ENCODE measurements at regions not wholly inside any gene's neighbourhood (a gene's known extent, or its start where the extent isn't known, plus 50 kb on each side); places are given as distances from the start of the nearest gene placed in this dataset.

DNA sequence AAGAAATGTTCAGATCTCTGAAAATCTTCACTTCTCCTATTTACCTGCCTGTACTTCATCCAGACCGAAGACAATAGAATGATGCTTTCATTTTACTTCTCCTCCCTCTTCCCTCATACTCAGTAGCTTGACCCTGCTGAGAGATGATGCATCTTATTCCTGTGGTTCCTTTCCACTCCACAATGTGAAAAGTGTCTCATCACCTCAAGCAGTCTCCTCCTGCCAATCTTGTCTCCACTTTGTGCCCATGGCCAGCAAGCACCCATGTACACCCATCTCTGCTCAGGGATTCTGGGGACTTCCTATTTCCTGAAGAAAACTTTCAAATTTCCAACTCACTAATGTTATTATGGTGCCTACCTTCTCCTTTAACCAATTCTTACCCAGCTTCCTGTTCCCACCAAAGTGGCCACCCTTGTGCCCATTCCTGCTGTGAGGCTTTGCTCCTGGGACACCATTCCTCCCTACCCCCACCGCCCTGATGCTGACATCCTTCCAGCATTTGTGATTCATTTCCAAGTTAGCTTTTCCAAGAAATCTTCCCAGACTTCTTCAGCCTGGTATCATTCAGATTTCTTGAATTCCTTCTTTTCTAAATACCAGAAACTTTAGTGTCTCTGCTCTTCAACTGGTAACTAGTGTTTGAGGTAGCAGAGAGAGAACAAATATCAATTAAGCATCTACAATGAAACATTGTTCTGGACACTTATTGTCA lies 212.5 kb downstream of the POSTN start:
- TF ChIP-seq JUND (IDR thresholded peaks at IDR 0.05; ENCODE audit: low read depth), result no peak
- in situ Hi-C loops (cut with HindIII; ENCODE audit: low pct_unique_long_range_greater_than_20kb, low sequenced_read_pairs), result no loop called here
- DNase-seq (ENCODE audit: low read depth in 1 of 2, low spot score in 1 of 2), result no peak

DNA sequence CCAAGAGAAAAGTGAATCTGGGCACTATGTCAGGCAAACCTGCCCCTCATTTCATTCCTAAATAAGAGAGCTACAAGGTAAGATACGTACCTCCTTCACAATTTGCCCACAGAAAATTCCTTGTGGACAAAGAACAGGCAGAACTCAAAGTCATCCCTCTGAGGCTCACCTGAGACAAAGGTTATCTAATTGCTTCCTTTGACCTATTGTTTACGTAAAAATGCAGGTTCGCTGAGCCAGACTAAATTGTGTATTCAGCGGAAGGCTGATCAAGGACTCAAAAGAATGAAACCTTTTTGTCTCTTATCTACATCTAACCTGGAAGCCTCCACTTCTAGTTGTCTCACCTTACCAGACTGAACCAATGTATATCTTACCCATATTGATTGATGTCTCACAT lies 213.3 kb downstream of the POSTN start:
- no peak for TF ChIP-seq JUND (IDR thresholded peaks at IDR 0.05; ENCODE audit: low read depth)
- in situ Hi-C loops (cut with HindIII; ENCODE audit: low pct_unique_long_range_greater_than_20kb, low sequenced_read_pairs), result no loop called here
- DNase-seq (ENCODE audit: low read depth in 1 of 2, low spot score in 1 of 2), result no peak

DNA sequence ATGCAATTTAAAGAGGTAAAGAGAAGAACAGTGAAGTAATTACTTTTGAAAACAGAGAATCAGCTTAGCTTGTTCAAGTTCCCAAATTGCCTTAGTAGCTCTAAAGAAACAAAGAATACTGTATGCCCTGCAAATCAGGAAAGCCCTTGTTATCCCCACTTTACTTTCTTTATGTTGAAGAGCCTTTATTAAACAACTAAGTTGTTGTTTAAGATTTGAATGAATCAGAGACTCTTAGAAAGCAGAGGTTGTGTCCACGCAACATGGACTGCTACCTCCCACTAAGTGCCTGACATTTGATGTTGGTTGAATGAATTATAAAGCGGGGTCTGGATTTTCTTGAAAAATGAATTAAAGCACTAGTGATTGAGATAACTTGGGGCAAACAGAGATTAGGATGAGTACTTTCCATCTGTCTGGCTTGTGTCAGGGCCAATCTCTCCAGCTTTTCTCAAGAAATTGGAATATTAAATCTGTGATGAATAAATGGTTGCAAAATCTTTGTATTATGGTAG lies 214.7 kb downstream of the POSTN start:
- in situ Hi-C loops (cut with HindIII; ENCODE audit: low pct_unique_long_range_greater_than_20kb, low sequenced_read_pairs), result no loop called here
- no peak for TF ChIP-seq JUND (IDR thresholded peaks at IDR 0.05; ENCODE audit: low read depth)
- no peak for DNase-seq (ENCODE audit: low read depth in 1 of 2, low spot score in 1 of 2)

DNA sequence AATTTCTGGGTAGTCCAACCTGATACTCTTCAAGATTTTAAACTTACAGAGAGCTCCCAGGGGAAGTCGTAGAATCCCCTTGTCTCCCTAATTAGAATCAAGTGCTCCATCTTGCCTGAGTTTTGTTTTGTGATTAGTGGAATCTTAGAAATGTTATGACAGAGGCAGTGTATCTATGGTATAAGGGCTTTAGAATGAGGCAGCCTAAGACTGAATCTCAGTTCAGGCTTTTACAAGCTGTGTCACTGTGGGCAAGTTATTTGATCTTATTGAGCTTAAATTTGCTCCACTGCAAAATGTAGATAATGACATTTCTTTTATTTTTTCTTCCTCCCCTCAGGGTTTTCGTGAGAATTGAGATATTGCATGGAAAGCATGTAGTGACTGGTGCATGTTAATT lies 215.5 kb downstream of the POSTN start:
- DNase-seq (ENCODE audit: low read depth in 1 of 2, low spot score in 1 of 2), result no peak
- no peak for TF ChIP-seq JUND (IDR thresholded peaks at IDR 0.05; ENCODE audit: low read depth)
- in situ Hi-C loops (cut with HindIII; ENCODE audit: low pct_unique_long_range_greater_than_20kb, low sequenced_read_pairs), result no loop called here

DNA sequence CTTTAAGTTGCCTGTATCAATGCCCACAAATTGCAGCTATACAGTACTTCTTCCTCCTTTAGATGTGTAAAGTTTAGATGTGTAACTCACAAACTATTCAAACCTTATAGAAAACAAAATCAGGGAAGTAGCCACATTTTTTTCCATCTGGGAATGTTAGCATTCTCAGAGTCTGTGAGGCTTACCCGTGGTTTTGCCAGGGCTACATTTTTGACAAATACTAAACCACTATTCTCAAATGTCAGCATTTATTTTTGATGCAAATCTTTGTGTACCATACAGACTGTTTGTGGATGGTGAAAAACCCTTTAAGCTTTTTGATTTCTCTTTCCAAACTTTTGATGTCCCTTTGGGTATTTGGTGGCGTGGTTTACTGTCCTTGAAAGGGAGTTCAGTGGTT lies 216.4 kb downstream of the POSTN start:
- in situ Hi-C loops (cut with HindIII; ENCODE audit: low pct_unique_long_range_greater_than_20kb, low sequenced_read_pairs), result no loop called here
- DNase-seq (ENCODE audit: low read depth in 1 of 2, low spot score in 1 of 2), result no peak
- TF ChIP-seq JUND (IDR thresholded peaks at IDR 0.05; ENCODE audit: low read depth), result no peak

DNA sequence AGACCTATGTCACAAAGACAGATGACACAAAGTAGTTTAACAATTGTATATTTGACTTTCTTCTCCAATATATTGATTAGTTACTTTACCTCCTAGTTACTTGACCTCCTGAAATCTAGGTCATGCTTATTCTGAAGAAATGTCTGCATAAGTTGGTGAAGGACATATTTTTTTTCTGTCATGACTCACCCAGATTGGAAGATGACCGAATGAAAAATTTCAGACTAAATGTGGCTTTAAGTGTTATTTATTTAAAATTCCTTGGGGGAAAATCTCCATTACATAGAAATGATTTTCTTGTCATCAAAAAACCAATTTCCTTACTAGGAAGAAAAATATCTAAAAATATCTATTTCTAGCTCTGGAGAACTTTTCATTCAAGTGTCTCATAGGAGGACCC lies 217.1 kb downstream of the POSTN start:
- DNase-seq (ENCODE audit: low read depth in 1 of 2, low spot score in 1 of 2), result no peak
- TF ChIP-seq JUND (IDR thresholded peaks at IDR 0.05; ENCODE audit: low read depth), result no peak
- in situ Hi-C loops (cut with HindIII; ENCODE audit: low pct_unique_long_range_greater_than_20kb, low sequenced_read_pairs), result no loop called here

DNA sequence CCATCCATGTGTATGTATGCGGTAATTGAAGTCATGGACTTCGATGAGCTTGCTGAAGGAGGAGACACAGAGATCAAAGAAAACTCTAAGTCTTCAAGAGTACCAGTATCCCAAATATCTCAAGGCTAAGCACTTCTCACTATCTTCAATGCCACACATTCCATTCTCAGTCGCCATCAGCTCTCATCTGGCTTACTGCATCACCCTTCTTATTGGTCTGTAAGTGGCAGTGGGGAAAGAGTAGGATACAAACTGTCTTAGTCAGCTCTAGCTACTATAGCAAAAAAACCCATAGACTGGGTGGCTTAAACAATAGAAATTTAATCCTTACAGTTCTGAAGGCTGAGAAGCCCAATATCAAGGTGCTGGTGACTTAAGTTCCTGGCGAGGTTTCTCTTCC lies 218.7 kb downstream of the POSTN start:
- in situ Hi-C loops (cut with HindIII; ENCODE audit: low pct_unique_long_range_greater_than_20kb, low sequenced_read_pairs), result no loop called here
- no peak for DNase-seq (ENCODE audit: low read depth in 1 of 2, low spot score in 1 of 2)
- TF ChIP-seq JUND (IDR thresholded peaks at IDR 0.05; ENCODE audit: low read depth), result no peak

DNA sequence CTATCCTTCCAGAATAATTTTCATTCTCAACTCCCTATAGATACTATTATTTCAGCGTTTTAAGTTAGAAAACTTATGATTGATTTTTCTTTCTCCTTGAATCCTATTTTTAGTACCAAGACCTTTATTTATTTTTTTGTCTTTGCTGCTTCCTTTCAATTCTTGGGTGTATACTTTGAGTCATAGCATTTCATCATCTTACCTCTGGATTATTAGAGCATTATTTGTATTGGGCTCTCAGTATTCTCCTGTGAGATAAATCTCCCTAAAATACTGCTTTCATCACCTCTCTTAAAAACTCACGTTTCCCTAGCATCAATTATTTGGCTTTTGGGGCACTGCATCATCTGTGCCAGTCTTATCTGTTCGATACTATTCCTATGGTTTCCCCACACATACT lies 222.8 kb downstream of the POSTN start:
- DNase-seq (ENCODE audit: low read depth in 1 of 2, low spot score in 1 of 2), result no peak
- no peak for TF ChIP-seq JUND (IDR thresholded peaks at IDR 0.05; ENCODE audit: low read depth)
- in situ Hi-C loops (cut with HindIII; ENCODE audit: low pct_unique_long_range_greater_than_20kb, low sequenced_read_pairs), result no loop called here

DNA sequence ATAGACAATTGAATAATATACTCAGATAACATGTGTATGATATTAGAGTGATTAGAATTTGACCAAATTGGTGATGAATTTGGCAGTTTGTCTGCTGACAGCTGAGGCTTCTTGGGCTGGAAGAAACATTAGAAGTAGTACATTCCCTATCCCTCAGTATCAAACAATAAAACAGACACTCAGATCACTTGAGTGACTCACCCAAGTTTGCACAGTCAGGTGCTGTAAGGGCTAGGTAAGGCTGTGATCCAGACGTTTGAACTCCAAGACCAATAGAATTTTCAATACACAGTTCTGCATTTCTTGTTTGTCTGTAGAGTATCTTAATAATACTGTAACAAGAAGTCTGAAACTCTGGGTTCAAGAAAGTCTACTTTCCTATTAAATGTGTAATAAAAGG lies 223.5 kb downstream of the POSTN start:
- TF ChIP-seq JUND (IDR thresholded peaks at IDR 0.05; ENCODE audit: low read depth), result no peak
- DNase-seq (ENCODE audit: low read depth in 1 of 2, low spot score in 1 of 2), result no peak
- in situ Hi-C loops (cut with HindIII; ENCODE audit: low pct_unique_long_range_greater_than_20kb, low sequenced_read_pairs), result no loop called here

DNA sequence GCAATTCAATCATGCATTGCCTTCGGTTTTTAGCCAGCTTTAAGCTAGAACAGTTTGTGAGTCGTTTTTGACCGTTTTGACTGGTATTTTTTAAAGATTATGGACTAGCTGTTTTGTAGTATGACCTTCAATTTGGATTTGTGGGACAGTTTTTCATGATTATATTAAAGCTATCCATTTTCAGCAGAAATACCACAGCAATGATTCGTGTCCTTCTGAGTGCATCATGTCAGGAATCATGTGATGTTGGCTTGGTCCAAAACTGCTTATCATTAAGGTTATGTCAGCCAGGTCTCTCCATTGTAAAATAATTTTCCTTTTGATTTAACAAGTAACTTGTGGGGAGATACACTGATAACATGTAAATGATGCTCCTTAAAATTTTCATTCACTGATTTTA lies 229.0 kb downstream of the POSTN start:
- DNase-seq (ENCODE audit: low read depth in 1 of 2, low spot score in 1 of 2), result no peak
- in situ Hi-C loops (cut with HindIII; ENCODE audit: low pct_unique_long_range_greater_than_20kb, low sequenced_read_pairs), result no loop called here
- no peak for TF ChIP-seq JUND (IDR thresholded peaks at IDR 0.05; ENCODE audit: low read depth)

DNA sequence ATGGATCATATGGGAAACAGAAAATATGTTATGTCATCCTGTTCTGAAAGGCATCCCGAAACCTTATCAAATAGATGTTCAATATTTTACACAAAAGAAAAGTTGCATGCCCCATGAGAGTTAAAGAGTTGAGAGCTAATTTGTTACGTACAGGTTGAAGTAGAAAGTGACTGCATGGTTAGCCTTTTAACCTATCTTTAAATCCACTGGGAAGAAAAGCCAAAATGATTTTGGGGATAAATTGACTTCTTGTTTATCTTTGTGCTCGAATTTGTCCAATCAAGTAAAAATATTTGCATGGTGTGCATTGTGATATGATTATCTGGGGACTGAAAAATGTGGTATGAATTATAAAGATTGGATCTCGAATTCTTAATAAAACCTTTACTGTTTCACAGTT lies 230.1 kb downstream of the POSTN start:
- no peak for DNase-seq (ENCODE audit: low read depth in 1 of 2, low spot score in 1 of 2)
- in situ Hi-C loops (cut with HindIII; ENCODE audit: low pct_unique_long_range_greater_than_20kb, low sequenced_read_pairs), result no loop called here
- TF ChIP-seq JUND (IDR thresholded peaks at IDR 0.05; ENCODE audit: low read depth), result no peak

DNA sequence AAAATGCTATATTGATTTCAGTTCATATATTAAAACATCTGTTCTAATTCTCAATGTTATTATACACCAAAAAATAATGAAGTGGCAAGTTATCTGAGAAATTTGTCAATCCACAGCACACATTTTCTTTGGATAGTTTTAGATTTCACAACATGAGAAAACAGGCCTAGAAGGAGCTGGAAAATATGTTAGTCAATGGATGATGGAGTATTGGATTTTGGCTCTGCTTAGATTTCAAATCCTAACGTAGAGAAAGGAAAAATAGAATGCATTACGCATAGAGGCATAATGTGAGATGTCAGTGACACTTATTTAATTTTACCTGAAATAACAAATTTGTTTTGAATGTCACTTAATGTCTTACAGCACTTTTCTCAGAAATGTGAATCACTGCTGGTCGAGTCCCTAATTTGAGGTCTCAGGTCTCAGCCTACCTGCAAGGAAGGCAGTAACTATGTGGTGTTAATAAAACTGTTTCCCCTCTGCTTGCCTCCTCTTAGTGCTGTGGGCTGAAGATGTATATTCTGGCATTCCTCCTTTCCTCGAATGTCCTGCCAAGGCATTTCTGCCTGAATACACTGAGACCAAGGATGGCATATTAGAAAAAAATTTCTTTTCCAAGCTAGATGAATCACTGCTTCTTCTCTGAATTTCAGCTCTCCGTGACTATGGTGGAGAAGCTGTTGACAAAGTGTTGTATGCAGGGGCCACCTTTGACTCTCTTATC lies 232.4 kb downstream of the POSTN start:
- in situ Hi-C loops (cut with HindIII; ENCODE audit: low pct_unique_long_range_greater_than_20kb, low sequenced_read_pairs), result no loop called here
- DNase-seq (ENCODE audit: low read depth in 1 of 2, low spot score in 1 of 2), result no peak
- TF ChIP-seq JUND (IDR thresholded peaks at IDR 0.05; ENCODE audit: low read depth), result no peak

DNA sequence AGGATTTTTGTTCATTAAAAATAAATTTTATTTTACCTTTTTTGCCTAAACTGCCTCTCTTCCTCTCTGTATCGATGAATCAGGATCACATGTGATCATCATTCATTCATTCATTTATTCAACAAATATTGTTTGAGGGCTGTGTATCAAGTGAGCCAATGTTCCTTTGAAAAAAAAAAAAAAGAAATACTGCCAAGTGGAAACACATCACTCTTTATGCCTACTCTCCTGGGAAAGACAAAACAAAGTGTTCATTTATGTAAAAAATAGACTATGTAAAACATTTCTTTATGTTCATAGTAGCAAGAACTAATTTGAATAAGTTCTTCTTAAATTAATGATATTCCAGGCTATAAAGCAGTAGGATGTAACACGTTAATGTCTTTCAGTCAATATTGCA lies 233.1 kb downstream of the POSTN start:
- no peak for TF ChIP-seq JUND (IDR thresholded peaks at IDR 0.05; ENCODE audit: low read depth)
- in situ Hi-C loops (cut with HindIII; ENCODE audit: low pct_unique_long_range_greater_than_20kb, low sequenced_read_pairs), result no loop called here
- no peak for DNase-seq (ENCODE audit: low read depth in 1 of 2, low spot score in 1 of 2)
